IMR-90 (cell line): ENCODE measurements at regions not wholly inside any gene's neighbourhood (a gene's known extent, or its start where the extent isn't known, plus 50 kb on each side); places are given as distances from the start of the nearest gene placed in this dataset.

Experiments
- ATAC-seq: fragments of 200-7000 bp; cut with Tn5 transposase; 2 replicates; pipeline ENCODE4 v1.9.1; 2020; ENCODE audit warnings: low read depth, mild to moderate bottlenecking, moderate library complexity
- BruUV-seq: library from RNA; stranded (reverse); fragments of 400-500 nt; replicated peaks from 2 replicates; lab custom pipeline; 2021; lab: Mats Ljungman, UMichigan
- CTCF ChIA-PET: fragments of 300-600 bp; formaldehyde crosslinking; extraction: SDS; loops from one replicate; lab custom pipeline; 2021; ENCODE audit warnings: antibody characterized with exemption; lab: Yijun Ruan, JAX
- POLR2A ChIA-PET: fragments of 300-600 bp; sonication (Branson Sonifier 250); formaldehyde crosslinking; loops from one replicate; lab custom pipeline; 2022; ENCODE audit warnings: antibody characterized with exemption; ENCODE audit not compliant: unreplicated experiment; lab: Charles Lee
- DNase-seq: peaks from one replicate; pipeline ENCODE4 v3.0.0; 2013
- H2AFZ ChIP-seq: replicated peaks from 2 replicates; pipeline ENCODE3; 2013; ENCODE audit warnings: low read length, mild to moderate bottlenecking; ENCODE audit not compliant: poor library complexity
- H2AK5ac ChIP-seq: 2 replicates; pipeline ENCODE4 v1.6.1; 2013; ENCODE audit warnings: low read depth, low read length, inconsistent platforms
- H2AK9ac ChIP-seq: replicated peaks from 2 replicates; pipeline ENCODE3; 2013; ENCODE audit warnings: mild to moderate bottlenecking, low read depth, low read length, moderate library complexity; ENCODE audit not compliant: poor library complexity
- H2BK120ac ChIP-seq: 2 replicates; pipeline ENCODE4 v1.6.1; 2013; ENCODE audit warnings: low read depth, low read length, inconsistent platforms
- H2BK15ac ChIP-seq: 3 replicates; pipeline ENCODE4 v1.6.1; 2013; ENCODE audit warnings: low read depth, low read length, inconsistent platforms
- H2BK20ac ChIP-seq: 2 replicates; pipeline ENCODE4 v1.6.1; 2013; ENCODE audit warnings: low read depth, mild to moderate bottlenecking, inconsistent platforms, low read length, moderate library complexity
- H2BK5ac ChIP-seq: 2 replicates; pipeline ENCODE4 v1.6.1; 2013; ENCODE audit warnings: mild to moderate bottlenecking, low read depth, low read length, inconsistent platforms; ENCODE audit not compliant: poor library complexity, severe bottlenecking
- H3K14ac ChIP-seq: replicated peaks from 2 replicates; pipeline ENCODE4 v1.6.1; 2013; ENCODE audit warnings: low read depth, low read length, inconsistent platforms
- H3K18ac ChIP-seq: 2 replicates; pipeline ENCODE4 v1.6.1; 2013; ENCODE audit warnings: low read depth, low read length, control low read depth
- H3K23ac ChIP-seq: 2 replicates; pipeline ENCODE4 v1.6.1; 2013; ENCODE audit warnings: low read depth, low read length, inconsistent platforms
- H3K27ac ChIP-seq: 2 replicates; pipeline ENCODE4 v1.5.1; 2013; ENCODE audit warnings: mild to moderate bottlenecking, control low read depth, low read length; ENCODE audit not compliant: insufficient read depth
- H3K27me3 ChIP-seq: 2 replicates; pipeline ENCODE4 v1.6.1; 2013; ENCODE audit warnings: low read length; ENCODE audit not compliant: control insufficient read depth, insufficient read depth
- H3K36me3 ChIP-seq: 2 replicates; pipeline ENCODE4 v1.6.1; 2013; ENCODE audit warnings: low read length, mixed read lengths; ENCODE audit not compliant: control insufficient read depth, insufficient read depth
- H3K4ac ChIP-seq: 2 replicates; pipeline ENCODE4 v1.6.1; 2013; ENCODE audit warnings: low read depth, low read length, inconsistent platforms
- H3K4me1 ChIP-seq: 2 replicates; pipeline ENCODE4 v1.6.1; 2013; ENCODE audit warnings: low read length, mixed read lengths; ENCODE audit not compliant: control insufficient read depth, insufficient read depth
- H3K4me2 ChIP-seq: 2 replicates; pipeline ENCODE4 v1.6.1; 2013; ENCODE audit warnings: low read depth, mild to moderate bottlenecking, control low read depth, low read length, moderate library complexity
- H3K4me3 ChIP-seq: 2 replicates; pipeline ENCODE4 v1.5.1; 2013; ENCODE audit warnings: low read depth, mild to moderate bottlenecking, control low read depth, low read length, moderate library complexity; ENCODE audit not compliant: insufficient read depth
- H3K56ac ChIP-seq: 2 replicates; pipeline ENCODE4 v1.6.1; 2013; ENCODE audit warnings: low read length, inconsistent platforms; ENCODE audit not compliant: insufficient read depth; ENCODE audit errors: extremely low read depth
- H3K79me1 ChIP-seq, 2 experiments: 2 replicates each; pipeline ENCODE4 v1.6.1; 2013; ENCODE audit warnings: low read length in 2 of 2, inconsistent platforms in 1 of 2, low read depth in 1 of 2
- H3K9ac ChIP-seq: 2 replicates; pipeline ENCODE4 v1.6.1; 2013; ENCODE audit warnings: low read depth, low read length, control low read depth
- H3K9me1 ChIP-seq: 2 replicates; pipeline ENCODE4 v1.6.1; 2013; ENCODE audit warnings: low read length, inconsistent platforms; ENCODE audit not compliant: insufficient read depth
- H3K9me3 ChIP-seq: 2 replicates; pipeline ENCODE4 v1.6.1; 2013; ENCODE audit warnings: low read length; ENCODE audit not compliant: control insufficient read depth, insufficient read depth
- H4K20me1 ChIP-seq: 2 replicates; pipeline ENCODE4 v1.6.1; 2013; ENCODE audit warnings: low read length, inconsistent platforms; ENCODE audit not compliant: insufficient read depth
- H4K5ac ChIP-seq: 2 replicates; pipeline ENCODE4 v1.6.1; 2013; ENCODE audit warnings: mild to moderate bottlenecking, low read depth, low read length, control low read depth
- H4K8ac ChIP-seq, 2 experiments: 2 replicates each; pipeline ENCODE4 v1.6.1; 2013; ENCODE audit warnings: low read depth in 2 of 2, low read length in 2 of 2, control low read depth in 1 of 2, inconsistent platforms in 1 of 2
- H4K91ac ChIP-seq: 2 replicates; pipeline ENCODE4 v1.6.1; 2013; ENCODE audit warnings: low read depth, low read length, inconsistent platforms; ENCODE audit not compliant: insufficient read depth
- BHLHE40 ChIP-seq: fragments of 150-350 bp; IDR thresholded peaks from 2 replicates; pipeline ENCODE4 v1.6.1; 2016; ENCODE audit warnings: mild to moderate bottlenecking, low read depth, low read length
- CEBPB ChIP-seq: IDR thresholded peaks from 2 replicates; pipeline ENCODE4 v1.6.1; 2012; ENCODE audit warnings: low read depth, low read length, improper control_type of control experiment
- CHD1 ChIP-seq: IDR thresholded peaks from 2 replicates; pipeline ENCODE4 v1.6.1; 2012; ENCODE audit warnings: low read depth, low read length, improper control_type of control experiment
- FOS ChIP-seq: fragments of 150-350 bp; IDR thresholded peaks from 2 replicates; pipeline ENCODE4 v1.6.1; 2016; ENCODE audit warnings: low read depth, low read length
- MAFK ChIP-seq: IDR thresholded peaks from 2 replicates; pipeline ENCODE4 v1.6.1; 2012; ENCODE audit warnings: low read depth, low read length, improper control_type of control experiment
- MAZ ChIP-seq: IDR thresholded peaks from 2 replicates; pipeline ENCODE4 v1.6.1; 2012; ENCODE audit warnings: low read depth, mild to moderate bottlenecking, low read length, improper control_type of control experiment, moderate library complexity, borderline replicate concordance
- MXI1 ChIP-seq: IDR thresholded peaks from 2 replicates; pipeline ENCODE4 v1.6.1; 2012; ENCODE audit warnings: low read depth, mild to moderate bottlenecking, low read length, moderate library complexity, borderline replicate concordance
- NFE2L2 ChIP-seq: fragments of 150-350 bp; IDR thresholded peaks from 2 replicates; pipeline ENCODE4 v1.6.1; 2016; ENCODE audit warnings: low read depth, mild to moderate bottlenecking, low read length
- POLR2A ChIP-seq: IDR thresholded peaks from 2 replicates; pipeline ENCODE4 v1.6.1; 2012; ENCODE audit warnings: mild to moderate bottlenecking, low read depth, low read length
- RAD21 ChIP-seq: IDR thresholded peaks from 2 replicates; pipeline ENCODE4 v1.6.1; 2012; ENCODE audit warnings: low read length, improper control_type of control experiment
- RCOR1 ChIP-seq: IDR thresholded peaks from 2 replicates; pipeline ENCODE4 v1.6.1; 2012; ENCODE audit warnings: mild to moderate bottlenecking, low read length, improper control_type of control experiment; ENCODE audit not compliant: insufficient replicate concordance
- RFX5 ChIP-seq: IDR thresholded peaks from 2 replicates; pipeline ENCODE4 v1.8.0; 2012; ENCODE audit warnings: low read depth, mild to moderate bottlenecking, low read length, moderate library complexity
- SMC3 ChIP-seq: fragments of 150-350 bp; IDR thresholded peaks from 2 replicates; pipeline ENCODE4 v1.6.1; 2016; ENCODE audit warnings: low read depth, mild to moderate bottlenecking, antibody characterized with exemption, low read length, moderate library complexity
- USF2 ChIP-seq: fragments of 150-350 bp; IDR thresholded peaks from 2 replicates; pipeline ENCODE4 v1.6.1; 2017; ENCODE audit warnings: mild to moderate bottlenecking, antibody characterized with exemption, low read length, low read depth
- WGBS, 2 experiments: methylation state at CpG; one replicate each; pipeline versions ENCODE4 v1.1.5 to v1.1.7; 2013; ENCODE audit warnings: missing lambda C conversion rate in 2 of 2; ENCODE audit not compliant: insufficient read length in 1 of 2; ENCODE audit errors: extremely low coverage in 2 of 2; 5-methylcytosine and 5-hydroxymethylcytosine counted together
- dilution Hi-C: fragments of 300-500 bp; cut with HindIII; formaldehyde crosslinking; loops from one replicate; pipeline ENCODE4 v1.14.3; 2018; ENCODE audit warnings: low sequenced_read_pairs; ENCODE audit not compliant: unreplicated experiment
- in situ Hi-C: fragments of 300-500 bp; cut with MboI; formaldehyde crosslinking; loops from 3 replicates; pipeline ENCODE4 v1.14.3; 2019; ENCODE audit warnings: low sequenced_read_pairs, inconsistent platforms, mixed read lengths
- intact Hi-C: fragments of 100-400 bp; cut with micrococcal nuclease; formaldehyde crosslinking; loops from 2 replicates; pipeline ENCODE4 v1.10.0; 2022
- TF ChIP-seq, protein P1 (sequence below): conservative IDR thresholded peaks from 2 replicates; pipeline ENCODE4 v1.5.1; 2012; ENCODE audit warnings: mild to moderate bottlenecking, low read depth, low read length, improper control_type of control experiment
- TF ChIP-seq, protein P2 (sequence below): fragments of 150-350 bp; IDR thresholded peaks from 2 replicates; pipeline ENCODE4 v1.6.1; 2016; ENCODE audit warnings: low read depth, mild to moderate bottlenecking, low read length, moderate library complexity, borderline replicate concordance

DNA sequence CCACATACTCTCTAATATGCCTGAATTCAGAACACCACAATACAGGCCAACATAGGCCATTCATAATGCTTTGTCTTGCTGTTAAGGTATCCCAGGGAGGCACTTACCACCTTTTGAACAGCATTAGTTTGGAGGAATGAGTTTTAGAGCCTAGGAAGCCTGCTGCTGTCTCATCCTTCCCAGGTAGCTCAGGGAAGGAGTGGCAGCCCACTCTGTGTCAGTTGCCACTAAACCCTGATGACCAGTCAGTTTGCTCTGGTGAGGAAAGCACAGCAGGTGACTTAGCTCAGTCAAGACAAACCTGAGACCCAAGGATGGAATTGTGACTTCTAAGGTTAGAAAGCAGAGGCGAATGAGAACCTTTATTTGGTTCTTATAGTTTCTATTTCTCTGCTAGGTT lies 337.4 kb upstream of the ATP10B start:
- no peaks in the 10 kb centered on the region for H4K20me1 ChIP-seq
- intact Hi-C loops (no loop called here), dilution Hi-C loops (no loop called here), in situ Hi-C loops (no loop called here)
- H3K9ac ChIP-seq = no peak overlapping the region
- H2BK20ac ChIP-seq = no peak overlapping the region
- no peak overlapping the region for H2AFZ ChIP-seq
- no peak overlapping the region for H2BK120ac ChIP-seq
- H4K8ac ChIP-seq = no peak overlapping the region
- H2AK9ac ChIP-seq = no peak overlapping the region
- no TSS peak for BruUV-seq
- no peak for ATAC-seq
- no peak overlapping the region for H3K18ac ChIP-seq
- no peak for TF ChIP-seq CHD1
- TF ChIP-seq SMC3 = no peak
- no peak for TF ChIP-seq USF2
- no peak for TF ChIP-seq MAZ
- TF ChIP-seq, protein P1, sequence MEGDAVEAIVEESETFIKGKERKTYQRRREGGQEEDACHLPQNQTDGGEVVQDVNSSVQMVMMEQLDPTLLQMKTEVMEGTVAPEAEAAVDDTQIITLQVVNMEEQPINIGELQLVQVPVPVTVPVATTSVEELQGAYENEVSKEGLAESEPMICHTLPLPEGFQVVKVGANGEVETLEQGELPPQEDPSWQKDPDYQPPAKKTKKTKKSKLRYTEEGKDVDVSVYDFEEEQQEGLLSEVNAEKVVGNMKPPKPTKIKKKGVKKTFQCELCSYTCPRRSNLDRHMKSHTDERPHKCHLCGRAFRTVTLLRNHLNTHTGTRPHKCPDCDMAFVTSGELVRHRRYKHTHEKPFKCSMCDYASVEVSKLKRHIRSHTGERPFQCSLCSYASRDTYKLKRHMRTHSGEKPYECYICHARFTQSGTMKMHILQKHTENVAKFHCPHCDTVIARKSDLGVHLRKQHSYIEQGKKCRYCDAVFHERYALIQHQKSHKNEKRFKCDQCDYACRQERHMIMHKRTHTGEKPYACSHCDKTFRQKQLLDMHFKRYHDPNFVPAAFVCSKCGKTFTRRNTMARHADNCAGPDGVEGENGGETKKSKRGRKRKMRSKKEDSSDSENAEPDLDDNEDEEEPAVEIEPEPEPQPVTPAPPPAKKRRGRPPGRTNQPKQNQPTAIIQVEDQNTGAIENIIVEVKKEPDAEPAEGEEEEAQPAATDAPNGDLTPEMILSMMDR = no peak
- no peak for TF ChIP-seq MXI1
- no peak for TF ChIP-seq NFE2L2
- no peak for TF ChIP-seq RCOR1
- TF ChIP-seq RFX5 = no peak
- no peak for TF ChIP-seq MAFK
- no peak for TF ChIP-seq POLR2A
- TF ChIP-seq BHLHE40 = no peak
- no peak for TF ChIP-seq CEBPB
- no peak for TF ChIP-seq RAD21
- TF ChIP-seq, protein P2, sequence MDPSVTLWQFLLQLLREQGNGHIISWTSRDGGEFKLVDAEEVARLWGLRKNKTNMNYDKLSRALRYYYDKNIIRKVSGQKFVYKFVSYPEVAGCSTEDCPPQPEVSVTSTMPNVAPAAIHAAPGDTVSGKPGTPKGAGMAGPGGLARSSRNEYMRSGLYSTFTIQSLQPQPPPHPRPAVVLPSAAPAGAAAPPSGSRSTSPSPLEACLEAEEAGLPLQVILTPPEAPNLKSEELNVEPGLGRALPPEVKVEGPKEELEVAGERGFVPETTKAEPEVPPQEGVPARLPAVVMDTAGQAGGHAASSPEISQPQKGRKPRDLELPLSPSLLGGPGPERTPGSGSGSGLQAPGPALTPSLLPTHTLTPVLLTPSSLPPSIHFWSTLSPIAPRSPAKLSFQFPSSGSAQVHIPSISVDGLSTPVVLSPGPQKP = no peak
- TF ChIP-seq FOS = no peak
- no peaks in the 10 kb centered on the region for H3K27me3 ChIP-seq
- ChIA-PET POLR2A (no interaction called here), CTCF (no interaction called here)
- H3K56ac ChIP-seq = no peak overlapping the region
- no peaks in the 10 kb centered on the region for H3K36me3 ChIP-seq
- no peak overlapping the region for H3K23ac ChIP-seq
- H3K4ac ChIP-seq = no peak overlapping the region
- no peak overlapping the region for H2BK15ac ChIP-seq
- H3K4me3 ChIP-seq = no peak overlapping the region
- no peaks in the 10 kb centered on the region for H3K4me1 ChIP-seq
- no peak overlapping the region for H3K4me2 ChIP-seq
- WGBS, 2 experiments = no CpG with 5 or more reads among the region's 1 CpG
- H3K9me3 ChIP-seq = peaks cover 11% of the 10 kb centered on the region
- no peaks in the 10 kb centered on the region for H3K9me1 ChIP-seq
- H2BK5ac ChIP-seq = no peak overlapping the region
- no peak overlapping the region for H4K5ac ChIP-seq
- H3K79me1 ChIP-seq = no peaks in the 10 kb centered on the region
- no peak for DNase-seq
- H4K91ac ChIP-seq = no peak overlapping the region
- no peak overlapping the region for H3K14ac ChIP-seq
- H3K27ac ChIP-seq = no peak overlapping the region
- no peak overlapping the region for H2AK5ac ChIP-seq
